ENCODE measurements at regions not wholly inside any gene's neighbourhood (a gene's known extent, or its start where the extent isn't known, plus 50 kb on each side); places are given as distances from the start of the nearest gene placed in this dataset.

DNA sequence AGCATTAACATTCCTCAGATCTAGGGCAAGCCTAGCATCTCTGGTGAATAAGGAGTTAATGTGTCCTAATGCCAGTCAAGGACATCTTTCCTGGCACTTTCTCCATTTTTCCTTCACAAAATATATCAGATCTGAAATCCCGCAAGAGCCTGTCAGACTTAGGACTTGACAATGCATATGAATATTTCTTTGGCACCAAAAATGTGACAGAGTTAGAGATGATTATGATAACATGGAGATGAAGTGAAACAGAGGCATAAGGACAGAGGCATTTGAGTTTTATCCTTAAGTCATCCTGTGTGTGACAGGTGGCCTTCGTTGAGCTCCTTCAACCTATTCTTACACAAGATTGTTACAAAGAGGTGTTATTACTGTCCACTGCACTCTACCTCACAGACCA is 388.0 kb downstream of the EMP1 start:
- no peak for ATAC-seq
- no peak overlapping the region for H3K4me3 ChIP-seq
- H3K27ac ChIP-seq, result no peak overlapping the region
- TF ChIP-seq POLR2A (IDR thresholded peaks at IDR 0.05), result no peak
- no peak for TF ChIP-seq EP300 (IDR thresholded peaks at IDR 0.05)
- no peaks in the 10 kb centered on the region for H3K4me1 ChIP-seq
- no peaks in the 10 kb centered on the region for H3K27me3 ChIP-seq
- no peaks in the 10 kb centered on the region for H3K36me3 ChIP-seq
- no peaks in the 10 kb centered on the region for H3K9me3 ChIP-seq
- 67 to 81% methylated on average over 2 of the region's 2 CpGs for WGBS, 2 donors (ENCODE audit: low coverage in 1 of 2)

DNA sequence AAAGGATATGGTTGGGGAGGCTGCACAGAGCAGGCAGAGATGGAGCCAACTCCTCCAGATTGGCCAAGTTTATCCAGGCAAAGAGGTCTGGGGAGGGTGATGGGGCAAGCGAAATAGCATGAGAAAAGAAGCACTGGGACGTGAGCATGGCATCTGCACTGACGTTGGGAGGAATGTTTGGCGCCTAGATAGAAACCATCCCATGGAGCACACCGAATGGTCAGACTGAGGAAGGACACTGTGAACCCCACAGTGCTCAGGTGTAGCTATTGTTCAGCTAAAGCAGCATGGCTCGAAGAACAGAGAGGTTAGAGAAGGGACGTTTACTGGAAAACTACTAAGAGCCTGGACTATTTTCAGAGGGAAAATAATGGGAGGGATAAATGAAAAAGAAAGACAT is 387.1 kb downstream of the EMP1 start:
- no peaks in the 10 kb centered on the region for H3K27me3 ChIP-seq

DNA sequence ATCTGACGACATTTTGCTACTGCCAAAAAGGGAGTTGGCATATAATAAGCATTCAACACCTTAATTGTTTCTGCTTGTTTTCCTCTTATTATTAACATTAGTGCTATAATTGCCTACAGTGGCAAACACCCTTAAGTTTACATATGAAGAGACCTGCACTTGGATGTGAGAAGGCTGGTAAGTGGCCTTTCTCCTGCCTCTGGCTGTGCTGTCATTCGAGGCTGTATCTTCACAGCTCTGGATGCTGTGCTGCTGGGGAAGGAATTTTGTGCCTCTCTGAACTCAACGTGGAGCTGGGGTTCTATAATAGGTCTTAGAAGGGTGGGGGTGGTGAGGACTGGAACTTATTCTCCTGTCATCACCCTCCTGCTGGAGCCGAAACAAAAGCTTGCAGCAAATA is 385.9 kb downstream of the EMP1 start:
- Histone ChIP-seq H3K27me3 (no peaks in the 10 kb centered on the region), H3K27ac (no peak overlapping the region), H3K36me3 (no peaks in the 10 kb centered on the region), H3K9me3 (no peaks in the 10 kb centered on the region), H3K4me1 (no peaks in the 10 kb centered on the region), H3K4me3 (no peak overlapping the region)
- no peak for ATAC-seq
- TF ChIP-seq EP300 (IDR thresholded peaks at IDR 0.05) (no peak), POLR2A (IDR thresholded peaks at IDR 0.05) (no peak), POLR2AphosphoS5 (IDR thresholded peaks at IDR 0.05) (no peak)
- TF ChIP-seq, protein P1, sequence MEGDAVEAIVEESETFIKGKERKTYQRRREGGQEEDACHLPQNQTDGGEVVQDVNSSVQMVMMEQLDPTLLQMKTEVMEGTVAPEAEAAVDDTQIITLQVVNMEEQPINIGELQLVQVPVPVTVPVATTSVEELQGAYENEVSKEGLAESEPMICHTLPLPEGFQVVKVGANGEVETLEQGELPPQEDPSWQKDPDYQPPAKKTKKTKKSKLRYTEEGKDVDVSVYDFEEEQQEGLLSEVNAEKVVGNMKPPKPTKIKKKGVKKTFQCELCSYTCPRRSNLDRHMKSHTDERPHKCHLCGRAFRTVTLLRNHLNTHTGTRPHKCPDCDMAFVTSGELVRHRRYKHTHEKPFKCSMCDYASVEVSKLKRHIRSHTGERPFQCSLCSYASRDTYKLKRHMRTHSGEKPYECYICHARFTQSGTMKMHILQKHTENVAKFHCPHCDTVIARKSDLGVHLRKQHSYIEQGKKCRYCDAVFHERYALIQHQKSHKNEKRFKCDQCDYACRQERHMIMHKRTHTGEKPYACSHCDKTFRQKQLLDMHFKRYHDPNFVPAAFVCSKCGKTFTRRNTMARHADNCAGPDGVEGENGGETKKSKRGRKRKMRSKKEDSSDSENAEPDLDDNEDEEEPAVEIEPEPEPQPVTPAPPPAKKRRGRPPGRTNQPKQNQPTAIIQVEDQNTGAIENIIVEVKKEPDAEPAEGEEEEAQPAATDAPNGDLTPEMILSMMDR (IDR thresholded peaks at IDR 0.05), result no peak
- WGBS, 2 donors (ENCODE audit: low coverage in 1 of 2), result 36 to 45% methylated on average over 4 of the region's 4 CpGs

More for the DNA sequence above, 387.1 kb downstream of the EMP1 start:
- Histone ChIP-seq H3K4me3 (no peak overlapping the region), H3K27ac (no peak overlapping the region), H3K36me3 (no peaks in the 10 kb centered on the region), H3K4me1 (no peaks in the 10 kb centered on the region), H3K9me3 (no peaks in the 10 kb centered on the region)
- no peak for TF ChIP-seq POLR2A (IDR thresholded peaks at IDR 0.05)
- TF ChIP-seq EP300 (IDR thresholded peaks at IDR 0.05), result no peak
- WGBS, 2 donors (ENCODE audit: low coverage in 1 of 2), result 69 to 81% methylated on average over 2 to 7 of the region's 7 CpGs
- ATAC-seq, result no peak

DNA sequence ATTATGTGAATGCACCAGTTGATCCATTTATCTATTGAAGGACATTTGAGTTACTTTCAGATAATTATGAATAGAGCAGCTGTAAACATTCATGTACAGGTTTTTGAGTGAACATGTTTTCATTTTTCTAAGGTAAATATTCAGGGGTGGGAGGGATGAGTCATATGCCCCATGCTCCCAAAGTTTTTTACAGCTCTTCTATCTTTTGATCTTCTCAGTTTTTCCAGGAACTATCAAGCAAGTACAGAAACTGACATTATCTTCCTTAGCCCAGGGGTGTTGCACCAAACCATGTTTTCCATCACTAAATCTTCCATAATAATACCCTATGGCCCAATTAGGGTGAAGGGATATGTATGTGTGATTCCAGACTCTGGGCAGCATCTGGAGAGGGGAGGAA is 384.5 kb downstream of the EMP1 start:
- no peaks in the 10 kb centered on the region for H3K36me3 ChIP-seq
- H3K27ac ChIP-seq, result no peak overlapping the region
- no peaks in the 10 kb centered on the region for H3K4me1 ChIP-seq
- no peaks in the 10 kb centered on the region for H3K27me3 ChIP-seq
- no peak for TF ChIP-seq POLR2A (IDR thresholded peaks at IDR 0.05)
- TF ChIP-seq, protein P1 (IDR thresholded peaks at IDR 0.05), result no peak
- no peak for TF ChIP-seq EP300 (IDR thresholded peaks at IDR 0.05)
- no peak for TF ChIP-seq POLR2AphosphoS5 (IDR thresholded peaks at IDR 0.05)
- no peak overlapping the region for H3K4me3 ChIP-seq
- H3K9me3 ChIP-seq, result no peaks in the 10 kb centered on the region
- no peak for ATAC-seq

DNA sequence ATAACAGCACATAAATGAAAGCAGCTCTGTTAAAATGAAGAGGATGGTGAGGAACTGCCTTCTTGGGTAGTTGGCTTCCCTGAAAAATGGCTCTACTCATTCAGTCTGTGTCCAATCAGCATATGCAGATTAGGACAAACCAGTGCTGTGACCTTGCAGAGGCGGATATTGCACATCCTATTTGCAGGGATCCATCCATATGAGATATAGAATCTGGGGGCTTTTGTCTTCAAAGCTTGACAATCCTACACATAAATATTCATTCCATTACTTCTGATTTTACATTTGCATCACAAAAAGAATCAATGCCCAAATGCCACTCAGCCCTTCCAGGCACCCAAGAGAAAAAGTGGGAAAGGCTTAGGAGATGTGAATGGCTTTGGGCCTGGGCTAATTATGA is 383.7 kb downstream of the EMP1 start:
- Histone ChIP-seq H3K27ac (no peak overlapping the region), H3K4me3 (no peak overlapping the region), H3K9me3 (no peaks in the 10 kb centered on the region), H3K4me1 (no peaks in the 10 kb centered on the region), H3K36me3 (no peaks in the 10 kb centered on the region), H3K27me3 (no peaks in the 10 kb centered on the region)
- TF ChIP-seq POLR2A (IDR thresholded peaks at IDR 0.05) (no peak), EP300 (IDR thresholded peaks at IDR 0.05) (no peak), POLR2AphosphoS5 (IDR thresholded peaks at IDR 0.05) (no peak)
- TF ChIP-seq, protein P1 (IDR thresholded peaks at IDR 0.05), result no peak
- WGBS, 2 donors (ENCODE audit: low coverage in 1 of 2), result 83% methylated on average over 1 of the region's 1 CpG
- no peak for ATAC-seq

DNA sequence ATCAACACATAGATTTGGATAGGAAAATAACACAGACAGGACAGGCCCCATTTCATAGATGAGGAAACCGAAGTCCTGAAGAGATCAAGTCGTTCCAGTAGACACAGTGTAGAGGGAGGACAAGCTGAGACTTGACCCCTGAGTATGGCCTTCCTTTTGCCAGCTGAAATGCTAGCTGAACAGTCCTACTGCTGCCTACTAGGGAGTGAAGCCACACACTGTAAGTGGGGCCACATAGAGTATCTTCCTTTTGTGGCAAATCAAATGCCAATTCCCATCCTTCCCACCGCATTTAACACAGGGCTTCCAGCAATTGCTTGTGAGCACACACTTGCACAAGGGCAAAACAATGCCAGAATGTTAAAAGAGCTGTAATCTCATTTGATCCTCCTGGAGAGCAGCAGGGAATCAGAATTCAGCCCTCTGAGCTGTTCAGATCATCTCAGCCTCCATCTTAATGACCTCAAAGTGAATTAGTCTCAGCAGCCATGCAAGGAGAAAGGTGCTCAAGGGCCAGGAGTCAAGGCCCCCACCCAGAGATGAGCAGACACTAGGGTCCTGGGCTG is 380.5 kb downstream of the EMP1 start:
- WGBS, 2 donors (ENCODE audit: low coverage in 1 of 2), result 90 to 96% methylated on average over 2 to 3 of the region's 3 CpGs
- no peak for ATAC-seq
- no peaks in the 10 kb centered on the region for H3K9me3 ChIP-seq
- no peaks in the 10 kb centered on the region for H3K27me3 ChIP-seq
- no peaks in the 10 kb centered on the region for H3K36me3 ChIP-seq
- no peak for TF ChIP-seq POLR2AphosphoS5 (IDR thresholded peaks at IDR 0.05)
- TF ChIP-seq EP300 (IDR thresholded peaks at IDR 0.05), result no peak
- TF ChIP-seq POLR2A (IDR thresholded peaks at IDR 0.05), result no peak
- H3K27ac ChIP-seq, result no peak overlapping the region
- no peak overlapping the region for H3K4me3 ChIP-seq
- no peaks in the 10 kb centered on the region for H3K4me1 ChIP-seq
